ENCODE measurements at regions not wholly inside any gene's neighbourhood (a gene's known extent, or its start where the extent isn't known, plus 50 kb on each side); places are given as distances from the start of the nearest gene placed in this dataset.

DNA sequence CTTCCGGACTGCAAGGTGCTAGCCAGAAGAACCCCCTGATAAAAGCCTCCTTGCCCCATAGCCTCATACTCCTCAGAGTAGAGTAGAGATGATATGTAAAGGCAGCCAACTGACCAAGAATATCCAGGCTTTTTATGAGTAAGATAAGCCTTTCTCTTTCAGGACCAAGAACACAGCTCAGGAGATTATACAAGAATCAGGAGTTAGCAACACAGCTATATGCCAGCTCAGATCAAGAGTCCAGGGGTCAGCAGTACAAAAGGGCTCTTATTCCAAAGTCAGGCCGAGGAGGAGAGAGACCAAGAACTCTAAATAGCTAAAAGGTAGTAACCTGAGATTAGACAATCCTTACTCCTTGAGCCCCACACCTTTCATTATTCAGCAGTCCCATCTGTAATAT lies 135.3 kb downstream of the BTG1 start:
- H3K9me3 Mint-ChIP-seq: no peaks in the 10 kb centered on the region
- H3K27me3 Mint-ChIP-seq (ENCODE audit: insufficient read depth): no peaks in the 10 kb centered on the region
- H3K4me3 Mint-ChIP-seq: no peak overlapping the region
- no peak overlapping the region for H3K27ac Mint-ChIP-seq
- TF ChIP-seq, protein P1, sequence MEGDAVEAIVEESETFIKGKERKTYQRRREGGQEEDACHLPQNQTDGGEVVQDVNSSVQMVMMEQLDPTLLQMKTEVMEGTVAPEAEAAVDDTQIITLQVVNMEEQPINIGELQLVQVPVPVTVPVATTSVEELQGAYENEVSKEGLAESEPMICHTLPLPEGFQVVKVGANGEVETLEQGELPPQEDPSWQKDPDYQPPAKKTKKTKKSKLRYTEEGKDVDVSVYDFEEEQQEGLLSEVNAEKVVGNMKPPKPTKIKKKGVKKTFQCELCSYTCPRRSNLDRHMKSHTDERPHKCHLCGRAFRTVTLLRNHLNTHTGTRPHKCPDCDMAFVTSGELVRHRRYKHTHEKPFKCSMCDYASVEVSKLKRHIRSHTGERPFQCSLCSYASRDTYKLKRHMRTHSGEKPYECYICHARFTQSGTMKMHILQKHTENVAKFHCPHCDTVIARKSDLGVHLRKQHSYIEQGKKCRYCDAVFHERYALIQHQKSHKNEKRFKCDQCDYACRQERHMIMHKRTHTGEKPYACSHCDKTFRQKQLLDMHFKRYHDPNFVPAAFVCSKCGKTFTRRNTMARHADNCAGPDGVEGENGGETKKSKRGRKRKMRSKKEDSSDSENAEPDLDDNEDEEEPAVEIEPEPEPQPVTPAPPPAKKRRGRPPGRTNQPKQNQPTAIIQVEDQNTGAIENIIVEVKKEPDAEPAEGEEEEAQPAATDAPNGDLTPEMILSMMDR (IDR thresholded peaks at IDR 0.05): no peak
- DNase-seq: no peak
- peaks cover 14% of the 10 kb centered on the region; the same call in 1 of the 2 replicates for H3K4me1 Mint-ChIP-seq (ENCODE audit: low read depth)
- H3K36me3 Mint-ChIP-seq (ENCODE audit: low read depth): no peaks in the 10 kb centered on the region

DNA sequence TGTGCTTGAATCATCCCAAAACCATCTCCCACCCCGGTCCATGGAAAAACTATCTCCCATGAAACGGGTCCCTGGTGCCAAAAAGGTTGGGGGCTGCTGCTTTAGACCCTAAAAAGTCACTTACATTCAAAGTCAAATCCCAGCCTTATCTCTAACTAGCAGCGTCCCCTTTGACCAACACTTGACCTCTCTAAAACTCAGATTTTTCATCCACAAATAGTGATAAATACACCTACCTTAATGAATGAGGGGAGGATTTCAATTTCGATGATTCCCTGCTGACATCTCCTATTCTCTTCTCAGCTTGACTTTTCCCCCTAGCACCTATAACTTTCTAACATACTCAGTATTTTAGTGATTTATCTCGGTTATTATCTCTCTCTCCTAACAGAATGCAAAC lies 137.3 kb downstream of the BTG1 start:
- TF ChIP-seq, protein P1 (IDR thresholded peaks at IDR 0.05): no peak
- no peak overlapping the region for H3K4me3 Mint-ChIP-seq

DNA sequence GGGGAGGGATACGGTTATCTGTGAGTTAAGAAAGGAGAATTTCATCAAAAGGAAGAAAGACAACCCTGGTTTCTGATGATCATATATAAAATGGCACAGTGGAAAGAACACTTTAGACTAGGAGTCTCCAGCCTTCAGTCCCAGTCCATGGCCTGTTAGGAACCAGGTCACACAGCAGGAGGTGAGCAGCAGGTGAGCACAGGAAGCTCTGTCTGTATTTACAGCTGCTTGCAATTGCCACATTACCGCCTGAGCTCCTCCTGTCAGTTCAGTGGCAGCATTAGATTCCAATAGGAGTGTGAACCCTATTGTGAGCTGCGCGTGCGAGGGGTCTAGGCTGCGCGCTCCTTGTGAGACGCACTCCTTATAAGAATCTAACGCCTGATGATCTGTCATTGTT lies 137.9 kb downstream of the BTG1 start:
- Mint-ChIP-seq H3K9me3 (no peaks in the 10 kb centered on the region), H3K36me3 (ENCODE audit: low read depth) (no peaks in the 10 kb centered on the region), H3K4me3 (no peak overlapping the region), H3K4me1 (ENCODE audit: low read depth) (peaks cover 7% of the 10 kb centered on the region; the same call in 1 of the 2 replicates), H3K27ac (no peak overlapping the region), H3K27me3 (ENCODE audit: insufficient read depth) (no peaks in the 10 kb centered on the region)
- DNase-seq: no peak
- TF ChIP-seq, protein P1 (IDR thresholded peaks at IDR 0.05): no peak

More for the DNA sequence above, 137.3 kb downstream of the BTG1 start:
- no peak for DNase-seq
- Mint-ChIP-seq H3K36me3 (ENCODE audit: low read depth) (no peaks in the 10 kb centered on the region), H3K4me1 (ENCODE audit: low read depth) (0 out of 2 replicates have a peak, but pooled peaks cover 8% of the 10 kb centered on the region), H3K27me3 (ENCODE audit: insufficient read depth) (no peaks in the 10 kb centered on the region), H3K27ac (no peak overlapping the region), H3K9me3 (no peaks in the 10 kb centered on the region)

DNA sequence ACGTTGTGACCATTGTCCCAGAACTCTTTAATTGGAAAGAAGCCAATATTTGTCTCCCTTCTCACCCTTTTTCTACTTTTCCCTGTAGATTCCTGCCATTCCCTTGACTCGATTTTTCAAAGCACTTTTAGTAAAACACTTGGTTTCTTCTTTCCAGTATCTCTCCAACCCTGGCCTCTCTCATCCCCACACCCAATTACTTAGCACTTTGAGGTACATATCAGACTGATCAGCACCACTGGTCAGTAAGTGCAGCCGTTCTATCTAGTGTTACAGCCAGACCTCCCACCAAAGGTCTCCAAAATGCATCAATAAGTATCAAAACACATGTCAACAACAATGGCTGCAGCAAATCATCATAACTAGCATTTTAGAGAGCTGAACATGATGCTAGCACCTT lies 141.9 kb downstream of the BTG1 start:
- Mint-ChIP-seq H3K9me3 (no peaks in the 10 kb centered on the region; the same call in 1 of the 2 replicates), H3K36me3 (ENCODE audit: low read depth) (no peaks in the 10 kb centered on the region), H3K4me3 (no peak overlapping the region), H3K27ac (no peak overlapping the region), H3K27me3 (ENCODE audit: insufficient read depth) (no peaks in the 10 kb centered on the region; the same call in 1 of the 2 replicates), H3K4me1 (ENCODE audit: low read depth) (peaks cover 11% of the 10 kb centered on the region; the same call in 1 of the 2 replicates)
- TF ChIP-seq, protein P1 (IDR thresholded peaks at IDR 0.05): no peak
- DNase-seq: no peak

DNA sequence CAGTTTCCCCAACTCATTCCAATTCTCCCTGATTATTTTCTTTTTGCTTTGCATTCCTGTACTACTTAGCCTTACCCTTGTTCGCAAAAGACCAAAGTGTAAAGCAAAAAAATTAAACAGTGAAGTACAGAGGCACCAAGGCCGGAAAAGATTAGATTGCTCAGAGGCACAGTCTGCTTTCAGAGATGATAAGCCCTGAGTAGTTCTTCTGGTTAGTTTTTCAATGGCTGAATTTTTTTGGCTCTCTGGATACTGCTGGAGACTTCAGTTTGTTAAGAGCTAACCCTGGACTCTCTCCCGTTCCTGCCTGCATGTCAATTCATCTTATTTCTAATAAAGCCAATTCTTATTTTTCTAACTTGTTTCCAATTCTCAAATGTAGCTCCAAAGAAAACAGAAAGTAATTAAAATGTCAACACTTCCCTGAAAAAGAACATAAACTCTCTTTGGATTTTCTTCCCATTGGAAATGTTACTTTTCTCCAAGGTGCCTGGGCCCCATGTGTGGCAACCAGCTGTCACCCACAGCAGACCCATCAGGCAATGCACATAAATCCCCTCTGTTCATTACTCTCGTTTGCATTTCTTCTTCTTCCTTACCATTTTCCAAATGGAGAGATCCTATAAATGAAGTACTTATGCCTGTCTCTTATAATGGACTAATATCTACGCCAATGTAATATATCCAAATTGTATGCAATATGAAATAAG lies 142.8 kb downstream of the BTG1 start:
- DNase-seq: no peak
- Mint-ChIP-seq H3K36me3 (ENCODE audit: low read depth) (no peaks in the 10 kb centered on the region), H3K9me3 (no peaks in the 10 kb centered on the region; the same call in 1 of the 2 replicates), H3K27ac (no peak overlapping the region; the same call in 1 of the 2 replicates), H3K27me3 (ENCODE audit: insufficient read depth) (no peaks in the 10 kb centered on the region; the same call in 1 of the 2 replicates), H3K4me1 (ENCODE audit: low read depth) (peaks cover 11% of the 10 kb centered on the region; the same call in 1 of the 2 replicates), H3K4me3 (no peak overlapping the region)
- TF ChIP-seq, protein P1 (IDR thresholded peaks at IDR 0.05): no peak

All from HFFc6 (cell line).